T-cell (primary cell): ENCODE measurements at regions not wholly inside any gene's neighbourhood (a gene's known extent, or its start where the extent isn't known, plus 50 kb on each side); places are given as distances from the start of the nearest gene placed in this dataset.

ENCODE experiments used
- ATAC-seq, 4 experiments: fragments of 200-7000 bp in 3 of 4; fragments of 150-1000 bp in 1 of 4; cut with Tn5 transposase; replicated peaks in 1 of 4; 1 replicate in 3 of 4; 2 replicates in 1 of 4; pipeline ENCODE4 v1.10.0; 2021; ENCODE audit warnings: moderate library complexity in 3 of 4, mild to moderate bottlenecking in 2 of 4, moderate number of reproducible peaks in 1 of 4
- CTCF ChIA-PET, 2 donors: fragments of 300-600 bp; sonication (Branson Sonifier 250); formaldehyde crosslinking; loops; one replicate each; lab custom pipeline; 2022; ENCODE audit warnings: antibody characterized with exemption in 2 of 2; lab: Charles Lee
- POLR2A ChIA-PET, 2 donors: fragments of 300-600 bp; sonication (Branson Sonifier 250); formaldehyde crosslinking; loops; one replicate each; lab custom pipeline; 2022; ENCODE audit warnings: antibody characterized with exemption in 2 of 2; lab: Charles Lee
- DNase-seq, 35 experiments: peaks; one replicate each; pipeline versions ENCODE4 v3.0.0 to v3.0.0-alpha.2; 2013 to 2023
- H3K27ac ChIP-seq: one replicate; pipeline ENCODE4 v1.5.1; 2013; ENCODE audit warnings: low read length
- H3K27me3 ChIP-seq, 2 experiments: replicated peaks in 1 of 2; 1 replicate in 1 of 2; 2 replicates in 1 of 2; pipeline versions ENCODE4 v1.6.1 to v1.7.0; 2013; ENCODE audit warnings: low read length in 1 of 2, mixed read lengths in 1 of 2; ENCODE audit not compliant: control insufficient read depth in 2 of 2, insufficient read depth in 2 of 2; ENCODE audit errors: extremely low read depth in 1 of 2
- H3K36me3 ChIP-seq, 2 donors: 1 replicate in 1 of 2; 2 replicates in 1 of 2; pipeline versions ENCODE4 v1.6.1 to v1.7.0; 2013; ENCODE audit warnings: low read length in 1 of 2; ENCODE audit not compliant: control insufficient read depth in 2 of 2, insufficient read depth in 1 of 2; ENCODE audit errors: extremely low read depth in 1 of 2
- H3K4me1 ChIP-seq, 2 experiments: 1 replicate in 1 of 2; 2 replicates in 1 of 2; pipeline versions ENCODE4 v1.6.1 to v1.7.0; 2013; ENCODE audit warnings: low read length in 2 of 2, mixed read lengths in 1 of 2; ENCODE audit not compliant: insufficient read depth in 2 of 2, control insufficient read depth in 1 of 2; ENCODE audit errors: extremely low read depth in 1 of 2
- H3K4me3 ChIP-seq, 2 donors: 1 replicate in 1 of 2; 2 replicates in 1 of 2; pipeline versions ENCODE4 v1.5.1 to v1.7.0; 2013; ENCODE audit warnings: mild to moderate bottlenecking in 2 of 2, low read length in 1 of 2, moderate library complexity in 1 of 2; ENCODE audit not compliant: control insufficient read depth in 1 of 2; ENCODE audit errors: extremely low read depth in 1 of 2
- H3K9me3 ChIP-seq: 2 replicates; pipeline ENCODE4 v1.7.0; 2013
- H3K27ac Mint-ChIP-seq, 2 donors: one replicate each; pipeline ENCODE4 v1.8.0; 2020 to 2021; ENCODE audit warnings: mild to moderate bottlenecking in 2 of 2, mixed read lengths in 2 of 2
- H3K27me3 Mint-ChIP-seq, 2 donors: one replicate each; pipeline ENCODE4 v1.8.0; 2021 to 2022; ENCODE audit warnings: mixed read lengths in 2 of 2
- H3K36me3 Mint-ChIP-seq: one replicate; pipeline ENCODE4 v1.8.0; 2021; ENCODE audit warnings: mixed read lengths
- H3K4me1 Mint-ChIP-seq, 3 donors: one replicate each; pipeline ENCODE4 v1.8.0; 2020 to 2022; ENCODE audit warnings: mixed read lengths in 3 of 3, mild to moderate bottlenecking in 1 of 3
- H3K4me3 Mint-ChIP-seq, 3 donors: one replicate each; pipeline ENCODE4 v1.8.0; 2020 to 2022; ENCODE audit warnings: mild to moderate bottlenecking in 3 of 3, mixed read lengths in 3 of 3, moderate library complexity in 3 of 3
- H3K9me3 Mint-ChIP-seq, 3 donors: one replicate each; pipeline ENCODE4 v1.8.0; 2020 to 2022; ENCODE audit warnings: mixed read lengths in 3 of 3
- WGBS: methylation state at CpG from one replicate; pipeline ENCODE4 v1.1.5; 2013; ENCODE audit warnings: missing lambda C conversion rate; ENCODE audit not compliant: insufficient coverage; 5-methylcytosine and 5-hydroxymethylcytosine counted together

DNA sequence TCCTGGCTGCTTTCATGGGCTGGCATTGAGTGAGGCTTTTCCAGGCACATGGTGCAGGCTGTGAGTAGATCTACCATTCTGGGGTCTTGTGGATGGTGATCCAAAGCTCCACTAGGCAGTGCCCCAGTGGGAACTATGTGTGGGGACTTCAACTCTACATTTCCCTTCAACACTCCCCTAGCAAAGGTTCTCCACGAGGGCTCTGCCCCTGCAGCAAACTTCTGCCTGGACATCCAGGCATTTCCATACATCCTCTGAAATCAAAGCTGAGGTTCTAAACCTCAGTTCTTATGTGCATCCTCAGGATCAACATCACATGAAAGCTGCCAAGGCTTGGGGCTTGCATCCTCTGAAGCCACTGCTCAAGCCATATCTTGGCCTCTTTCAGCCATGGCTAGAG is 282.9 kb upstream of the ZPLD1 start:
- Mint-ChIP-seq H3K27me3 (peaks cover 0 to 5% of the 10 kb centered on the region in 2 donors), H3K4me3 (no peak overlapping the region), H3K27ac (no peak overlapping the region), H3K36me3 (peaks cover 16% of the 10 kb centered on the region), H3K4me1 (peaks cover 0 to 11% (median 0%) of the 10 kb centered on the region in 3 donors), H3K9me3 (peaks cover 16 to 25% (median 16%) of the 10 kb centered on the region in 3 donors)
- Histone ChIP-seq H3K4me1 (no peaks in the 10 kb centered on the region), H3K27me3 (no peaks in the 10 kb centered on the region), H3K4me3 (no peak overlapping the region), H3K36me3 (no peaks in the 10 kb centered on the region), H3K9me3 (no peaks in the 10 kb centered on the region), H3K27ac (no peak overlapping the region)
- DNase-seq (no peak), ATAC-seq (no peak)
- ChIA-PET POLR2A (no interaction called here), CTCF (interaction anchor here in 1 of 2 donors (1.1 kb wide), 1 partner anchor 77 kb away, joined by 3 read pairs; no protein-coding TSS in a partner anchor)
- 57% methylated on average over 1 of the region's 1 CpG for WGBS

DNA sequence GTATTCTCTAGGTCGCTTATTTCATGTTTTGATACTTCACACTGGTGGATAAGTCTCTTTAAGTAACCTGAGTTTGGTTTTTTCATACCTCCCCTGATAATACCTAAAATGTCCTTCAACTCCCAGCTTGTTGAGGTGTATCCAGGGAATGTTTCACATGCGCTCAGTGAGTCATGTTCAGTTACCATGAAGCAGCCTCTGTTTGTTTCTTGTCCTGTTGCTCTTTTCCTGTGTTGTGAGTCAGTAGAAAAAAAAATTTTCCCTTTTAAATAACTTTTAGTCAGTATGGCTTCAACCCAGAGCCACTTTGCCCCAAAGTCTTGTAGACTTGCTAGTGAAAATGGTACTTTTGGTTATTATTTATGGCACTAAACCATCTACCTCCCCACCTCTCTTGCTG is 278.4 kb upstream of the ZPLD1 start:
- Mint-ChIP-seq H3K27ac (no peak overlapping the region), H3K4me1 (peaks cover 0 to 11% (median 0%) of the 10 kb centered on the region in 3 donors), H3K9me3 (peaks cover 6 to 13% (median 11%) of the 10 kb centered on the region in 3 donors), H3K4me3 (no peak overlapping the region), H3K27me3 (no peaks in the 10 kb centered on the region), H3K36me3 (peaks cover 7% of the 10 kb centered on the region)
- no peaks in the 10 kb centered on the region for H3K9me3 ChIP-seq
- no CpG with 5 or more reads among the region's 2 CpGs for WGBS
- H3K4me3 ChIP-seq: no peak overlapping the region
- POLR2A ChIA-PET: no interaction called here
- no peaks in the 10 kb centered on the region for H3K4me1 ChIP-seq
- H3K27ac ChIP-seq: no peak overlapping the region
- CTCF ChIA-PET: no interaction called here
- ATAC-seq (no peak), DNase-seq (no peak)
- no peaks in the 10 kb centered on the region for H3K27me3 ChIP-seq
- no peaks in the 10 kb centered on the region for H3K36me3 ChIP-seq

DNA sequence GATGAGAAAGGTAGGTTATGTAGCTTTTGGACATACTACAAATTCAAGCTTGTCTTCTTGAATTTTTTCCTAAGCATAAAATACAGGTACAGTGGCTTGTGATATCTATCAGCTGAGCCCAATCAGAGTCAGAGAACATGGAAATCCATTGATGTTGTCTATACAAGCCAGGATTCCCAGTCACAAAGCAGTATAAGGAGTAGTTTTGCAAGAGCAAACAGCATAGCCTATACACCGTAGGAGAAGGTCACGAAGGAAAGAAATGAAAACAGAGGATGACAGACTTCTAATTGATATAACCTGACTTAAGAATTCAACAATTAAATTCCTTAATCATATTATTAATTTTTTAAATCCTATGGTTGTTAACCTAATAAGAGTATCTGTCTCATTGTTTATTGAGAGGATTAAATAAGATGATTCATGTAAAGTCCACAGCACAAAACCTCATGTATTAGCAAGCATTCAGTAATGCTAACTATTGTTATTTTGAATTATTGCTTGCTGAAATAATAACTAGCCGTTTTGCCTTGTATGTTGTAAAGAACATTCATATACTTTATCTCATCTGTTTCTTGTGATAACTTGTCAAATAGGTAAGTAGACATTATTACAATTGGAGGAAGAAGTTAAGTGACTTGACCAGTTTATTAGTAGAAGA is 276.6 kb upstream of the ZPLD1 start:
- ChIA-PET POLR2A (interaction anchor here in 1 of 2 donors (0.6 kb wide), 1 partner anchor 200 kb away, joined by 3 read pairs; no protein-coding TSS in a partner anchor), CTCF (no interaction called here)
- Mint-ChIP-seq H3K9me3 (no peaks in the 10 kb centered on the region), H3K27ac (no peak overlapping the region), H3K27me3 (no peaks in the 10 kb centered on the region), H3K4me3 (no peak overlapping the region), H3K36me3 (no peaks in the 10 kb centered on the region), H3K4me1 (peaks cover 4 to 17% (median 9%) of the 10 kb centered on the region in 3 donors)
- Histone ChIP-seq H3K9me3 (no peaks in the 10 kb centered on the region), H3K27me3 (no peaks in the 10 kb centered on the region), H3K4me1 (no peaks in the 10 kb centered on the region), H3K27ac (no peak overlapping the region), H3K4me3 (no peak overlapping the region), H3K36me3 (no peaks in the 10 kb centered on the region)
- no peak for DNase-seq
- no peak for ATAC-seq
- WGBS: no CpG with 5 or more reads among the region's 3 CpGs

DNA sequence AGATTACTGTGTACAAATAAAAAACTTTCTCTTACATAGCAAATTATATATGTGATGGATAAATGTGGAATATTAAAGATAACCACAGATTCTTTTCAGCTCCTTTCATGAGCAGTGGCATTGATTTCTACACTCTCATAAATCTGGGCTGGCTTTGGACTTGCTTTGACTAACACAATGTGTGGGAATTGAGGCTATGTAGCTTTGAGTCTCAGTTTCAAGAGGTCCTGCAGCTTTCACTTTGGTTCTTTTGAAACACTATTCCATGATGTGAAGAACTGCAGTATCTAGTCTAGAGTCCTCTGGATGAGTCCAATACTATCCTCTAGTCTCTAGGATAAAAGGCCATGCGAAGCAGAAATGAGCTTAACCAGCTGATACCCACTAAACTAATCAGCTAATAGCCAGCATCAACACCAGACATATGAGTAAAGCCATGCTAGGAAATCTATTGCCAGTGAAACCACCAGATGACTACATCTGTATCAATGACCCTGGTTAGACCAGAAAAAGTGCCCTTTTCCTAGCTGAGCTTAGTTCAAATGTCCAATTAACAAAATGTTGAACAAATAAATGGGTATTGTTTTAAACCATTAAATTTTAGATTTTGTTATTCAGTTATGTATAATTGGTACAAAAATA is 274.9 kb upstream of the ZPLD1 start:
- CTCF ChIA-PET: interaction anchor here (0.6 to 1.1 kb wide), 3 partner anchors 11 to 69 kb away, joined by 3 read pairs; no protein-coding TSS in a partner anchor
- Histone ChIP-seq H3K27ac (no peak overlapping the region), H3K9me3 (no peaks in the 10 kb centered on the region), H3K36me3 (no peaks in the 10 kb centered on the region), H3K27me3 (no peaks in the 10 kb centered on the region), H3K4me1 (no peaks in the 10 kb centered on the region), H3K4me3 (no peak overlapping the region)
- DNase-seq (no peak), ATAC-seq (no peak)
- Mint-ChIP-seq H3K36me3 (no peaks in the 10 kb centered on the region), H3K9me3 (no peaks in the 10 kb centered on the region), H3K27me3 (no peaks in the 10 kb centered on the region), H3K27ac (no peak overlapping the region), H3K4me3 (no peak overlapping the region), H3K4me1 (peaks cover 6 to 13% (median 11%) of the 10 kb centered on the region in 3 donors)
- WGBS: 100% methylated on average over 1 of the region's 1 CpG
- POLR2A ChIA-PET: interaction anchor here in 1 of 2 donors (0.5 to 0.6 kb wide), 2 partner anchors 143 to 270 kb away, joined by 3 to 6 read pairs; no protein-coding TSS in a partner anchor

DNA sequence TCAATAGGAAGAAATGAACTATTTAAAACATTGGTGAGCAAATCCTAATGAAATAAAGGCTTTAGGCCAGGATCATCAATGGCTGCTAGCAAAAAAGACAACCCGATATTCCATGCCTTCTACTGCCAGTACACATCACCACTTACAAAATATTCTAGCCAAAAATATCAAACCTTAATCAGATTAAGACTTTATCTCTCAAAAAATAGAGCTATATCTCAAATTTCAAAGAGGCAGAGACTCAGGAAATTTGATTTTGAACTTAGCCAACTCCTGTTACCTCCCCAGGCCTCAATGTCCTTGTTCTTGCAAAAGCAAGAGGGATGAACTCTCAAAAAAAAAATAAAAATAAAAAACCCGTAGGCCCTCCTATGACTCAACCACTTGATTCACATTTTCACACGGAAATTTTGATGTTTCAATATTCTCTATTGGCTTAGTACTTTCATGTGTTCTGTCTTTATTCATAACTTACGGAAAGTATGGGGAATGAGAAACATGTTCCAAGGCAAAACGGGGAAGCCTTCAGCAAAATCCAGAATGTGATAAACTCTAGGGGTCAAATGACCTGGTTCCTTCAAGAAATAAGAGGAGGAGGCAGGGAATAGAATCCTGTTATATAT is 273.3 kb upstream of the ZPLD1 start:
- ChIA-PET POLR2A (interaction anchor here in 1 of 2 donors (1.2 kb wide), 1 partner anchor 15 kb away, joined by 4 read pairs; no protein-coding TSS in a partner anchor), CTCF (interaction anchor here in 1 of 2 donors (0.6 kb wide), 1 partner anchor 228 kb away, joined by 6 read pairs; no protein-coding TSS in a partner anchor)
- DNase-seq (no peak), ATAC-seq (no peak)
- Histone ChIP-seq H3K27me3 (no peaks in the 10 kb centered on the region), H3K4me3 (no peak overlapping the region), H3K27ac (no peak overlapping the region), H3K4me1 (no peaks in the 10 kb centered on the region), H3K9me3 (no peaks in the 10 kb centered on the region), H3K36me3 (no peaks in the 10 kb centered on the region)
- no peaks in the 10 kb centered on the region for H3K36me3 Mint-ChIP-seq
- no peak overlapping the region for H3K27ac Mint-ChIP-seq
- H3K9me3 Mint-ChIP-seq: no peaks in the 10 kb centered on the region
- H3K4me3 Mint-ChIP-seq: no peak overlapping the region
- no peaks in the 10 kb centered on the region for H3K27me3 Mint-ChIP-seq
- peaks cover 6 to 11% (median 10%) of the 10 kb centered on the region in 3 donors for H3K4me1 Mint-ChIP-seq
- WGBS: 82% methylated on average over 3 of the region's 5 CpGs

DNA sequence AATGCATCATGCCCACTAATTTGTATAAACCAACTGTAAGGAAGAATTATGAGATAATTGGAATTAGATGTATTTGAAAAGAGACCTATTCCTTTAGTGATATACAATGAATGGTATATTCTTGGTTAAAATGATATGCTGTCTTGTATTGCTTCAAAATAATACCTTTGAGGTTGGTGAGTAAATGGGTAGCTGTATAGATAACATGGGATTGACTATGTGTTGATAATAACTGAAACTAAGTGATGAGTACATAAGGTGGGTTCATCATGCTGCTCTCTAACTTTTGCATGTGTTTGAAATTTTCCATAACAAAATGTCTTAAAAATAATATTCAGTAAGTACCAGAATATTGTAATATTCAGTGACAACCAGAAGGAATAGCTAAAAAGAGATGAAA is 272.6 kb upstream of the ZPLD1 start:
- no peaks in the 10 kb centered on the region for H3K36me3 ChIP-seq
- Mint-ChIP-seq H3K9me3 (no peaks in the 10 kb centered on the region), H3K4me1 (peaks cover 6 to 11% (median 10%) of the 10 kb centered on the region in 3 donors), H3K4me3 (no peak overlapping the region), H3K27me3 (no peaks in the 10 kb centered on the region), H3K27ac (peak overlapping the region in 1 of 2 donors; percentile 8), H3K36me3 (no peaks in the 10 kb centered on the region)
- CTCF ChIA-PET: no interaction called here
- H3K4me3 ChIP-seq: no peak overlapping the region
- POLR2A ChIA-PET: interaction anchor here in 1 of 2 donors (1.2 kb wide), 1 partner anchor 14 kb away, joined by 4 read pairs; no protein-coding TSS in a partner anchor
- DNase-seq (no peak), ATAC-seq (no peak)
- H3K27ac ChIP-seq: no peak overlapping the region
- H3K9me3 ChIP-seq: no peaks in the 10 kb centered on the region
- no peaks in the 10 kb centered on the region for H3K4me1 ChIP-seq
- H3K27me3 ChIP-seq: no peaks in the 10 kb centered on the region
